B cell (primary cell): ENCODE measurements at regions not wholly inside any gene's neighbourhood (a gene's known extent, or its start where the extent isn't known, plus 50 kb on each side); places are given as distances from the start of the nearest gene placed in this dataset.

Experiments used
- ATAC-seq: fragments of 200-7000 bp; cut with Tn5 transposase; one replicate; pipeline ENCODE4 v1.10.0; 2021; ENCODE audit warnings: low read depth, mild to moderate bottlenecking, moderate number of reproducible peaks, moderate library complexity
- CTCF ChIA-PET: fragments of 350-600 bp; sonication (Branson Sonifier 250); formaldehyde crosslinking; loops from one replicate; lab custom pipeline; 2021; ENCODE audit warnings: antibody characterized with exemption, inconsistent platforms; lab: Charles Lee
- POLR2A ChIA-PET: fragments of 350-600 bp; sonication (Branson Sonifier 250); formaldehyde crosslinking; loops from one replicate; lab custom pipeline; 2021; ENCODE audit warnings: antibody characterized with exemption; lab: Charles Lee
- DNase-seq: peaks from one replicate; pipeline ENCODE4 v3.0.0; 2013
- H2AFZ ChIP-seq: 2 replicates; pipeline ENCODE4 v1.6.1; 2012; ENCODE audit warnings: mild to moderate bottlenecking, low read depth, low read length; ENCODE audit not compliant: insufficient read depth, poor library complexity, severe bottlenecking
- H3K27ac ChIP-seq, 2 donors: 1 replicate in 1 of 2; 2 replicates in 1 of 2; pipeline ENCODE4 v1.5.1; 2012 to 2013; ENCODE audit warnings: low read length in 2 of 2, mild to moderate bottlenecking in 2 of 2, moderate library complexity in 1 of 2
- H3K27me3 ChIP-seq, 4 experiments: fragments of 200-600 bp in 1 of 4; sonication (generic) in 1 of 4; replicated peaks in 1 of 4; 1 replicate in 2 of 4; 2 replicates in 2 of 4; pipeline versions ENCODE4 v1.6.1 to v1.7.0; 2013 to 2016; ENCODE audit warnings: low read length in 3 of 4, mild to moderate bottlenecking in 2 of 4, mixed read lengths in 1 of 4, moderate library complexity in 1 of 4; ENCODE audit not compliant: insufficient read depth in 4 of 4, control insufficient read depth in 3 of 4; ENCODE audit errors: control extremely low read depth in 1 of 4
- H3K36me3 ChIP-seq, 2 experiments: replicated peaks in 1 of 2; 1 replicate in 1 of 2; 2 replicates in 1 of 2; pipeline versions ENCODE4 v1.6.1 to v1.7.1; 2013; ENCODE audit warnings: low read length in 1 of 2; ENCODE audit not compliant: insufficient read depth in 2 of 2, control insufficient read depth in 1 of 2; ENCODE audit errors: control extremely low read depth in 1 of 2, extremely low read depth in 1 of 2
- H3K4me1 ChIP-seq, 2 donors: fragments of 200-600 bp in 1 of 2; sonication (generic) in 1 of 2; 1 replicate in 1 of 2; 2 replicates in 1 of 2; pipeline versions ENCODE4 v1.5.1 to v1.6.1; 2013 to 2017; ENCODE audit warnings: low read length in 2 of 2; ENCODE audit not compliant: control insufficient read depth in 2 of 2, insufficient read depth in 2 of 2
- H3K4me2 ChIP-seq: replicated peaks from 2 replicates; pipeline ENCODE3; 2012; ENCODE audit warnings: mild to moderate bottlenecking, low read depth, low read length; ENCODE audit not compliant: poor library complexity, severe bottlenecking
- H3K4me3 ChIP-seq, 5 experiments: fragments of 200-600 bp in 1 of 5; sonication (generic) in 1 of 5; 1 replicate in 3 of 5; 2 replicates in 2 of 5; pipeline versions ENCODE4 v1.5.1 to v1.7.0; 2011 to 2016; ENCODE audit warnings: low read length in 4 of 5, mild to moderate bottlenecking in 4 of 5, low read depth in 2 of 5, control low read depth in 1 of 5, moderate library complexity in 1 of 5; ENCODE audit not compliant: insufficient read depth in 1 of 5; ENCODE audit errors: control extremely low read depth in 1 of 5, extremely low read depth in 1 of 5
- H3K79me2 ChIP-seq: fragments of 200-600 bp; sonication (generic); one replicate; pipeline ENCODE4 v1.6.0; 2016; ENCODE audit warnings: low read length; ENCODE audit not compliant: control insufficient read depth, insufficient read depth
- H3K9ac ChIP-seq: fragments of 200-600 bp; sonication (generic); 2 replicates; pipeline ENCODE4 v1.6.1; 2017; ENCODE audit warnings: mild to moderate bottlenecking, low read length, moderate library complexity
- H3K9me3 ChIP-seq, 3 donors: one replicate each; pipeline versions ENCODE4 v1.6.1 to v1.7.1; 2013; ENCODE audit warnings: low read length in 2 of 3; ENCODE audit not compliant: control insufficient read depth in 2 of 3, insufficient read depth in 1 of 3; ENCODE audit errors: control extremely low read depth in 1 of 3
- H4K20me1 ChIP-seq: 2 replicates; pipeline ENCODE4 v1.6.0; 2012; ENCODE audit warnings: mild to moderate bottlenecking, low read length; ENCODE audit not compliant: insufficient read depth, control insufficient read depth, poor library complexity, severe bottlenecking
- H3K27ac Mint-ChIP-seq: one replicate; pipeline ENCODE4 v1.8.0; 2021; ENCODE audit warnings: mixed read lengths
- H3K27me3 Mint-ChIP-seq: one replicate; pipeline ENCODE4 v1.8.0; 2021; ENCODE audit warnings: mixed read lengths
- H3K4me1 Mint-ChIP-seq: one replicate; pipeline ENCODE4 v1.8.0; 2021; ENCODE audit warnings: mixed read lengths
- H3K4me3 Mint-ChIP-seq: one replicate; pipeline ENCODE4 v1.8.0; 2021; ENCODE audit warnings: mixed read lengths
- H3K9me3 Mint-ChIP-seq: one replicate; pipeline ENCODE4 v1.8.0; 2022; ENCODE audit warnings: mixed read lengths; ENCODE audit not compliant: insufficient read depth
- EZH2 ChIP-seq: IDR thresholded peaks from 2 replicates; pipeline ENCODE4 v1.6.1; 2012; ENCODE audit warnings: borderline replicate concordance, low read depth, mild to moderate bottlenecking, moderate library complexity, low read length; ENCODE audit not compliant: insufficient read depth, poor library complexity, severe bottlenecking
- WGBS: methylation state at CpG from one replicate; pipeline ENCODE4 v1.1.5; 2013; ENCODE audit warnings: missing lambda C conversion rate; ENCODE audit not compliant: insufficient coverage; 5-methylcytosine and 5-hydroxymethylcytosine counted together
- intact Hi-C: fragments of 100-400 bp; cut with micrococcal nuclease; formaldehyde crosslinking; loops from one replicate; pipeline ENCODE4 v1.10.0; 2022
- TF ChIP-seq, protein P1 (sequence below): fragments of 200-600 bp; IDR thresholded peaks from one replicate; pipeline ENCODE4 v1.8.0; 2022; ENCODE audit warnings: antibody characterized with exemption, mild to moderate bottlenecking

DNA sequence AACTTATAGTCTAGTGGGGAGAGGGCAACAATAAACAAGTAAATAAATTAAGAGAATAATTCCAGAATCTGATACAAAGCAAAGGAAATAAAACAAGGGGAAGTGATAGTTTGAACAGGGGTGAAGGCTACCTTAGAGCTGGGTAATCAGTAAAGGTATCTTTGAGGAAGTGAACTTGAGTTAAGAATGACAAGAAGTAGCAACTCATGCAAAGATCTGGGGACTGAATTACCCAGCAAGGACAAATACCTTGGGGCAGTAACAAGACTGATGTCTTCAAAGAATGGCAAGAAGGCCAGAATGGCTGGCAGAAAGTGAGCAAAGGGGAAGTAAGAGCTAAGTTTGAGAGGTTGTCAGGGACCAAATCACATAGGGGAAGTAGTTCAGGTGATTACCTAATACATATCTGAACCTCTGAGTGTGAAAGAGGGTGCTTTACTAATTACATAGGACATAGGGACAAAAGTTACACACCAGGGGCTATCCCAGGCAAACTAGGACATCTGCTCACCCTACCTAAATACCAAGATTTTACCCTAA, 244.6 kb upstream of the HNRNPA3 start:
- no peak overlapping the region for H3K27ac ChIP-seq
- H3K9ac ChIP-seq: no peak overlapping the region
- H3K4me2 ChIP-seq: no peak overlapping the region
- H3K36me3 ChIP-seq: no peaks in the 10 kb centered on the region
- DNase-seq (peak; percentile 3), ATAC-seq (no peak)
- no peaks in the 10 kb centered on the region for H3K9me3 ChIP-seq
- no peaks in the 10 kb centered on the region for H3K79me2 ChIP-seq
- TF ChIP-seq, protein P1, sequence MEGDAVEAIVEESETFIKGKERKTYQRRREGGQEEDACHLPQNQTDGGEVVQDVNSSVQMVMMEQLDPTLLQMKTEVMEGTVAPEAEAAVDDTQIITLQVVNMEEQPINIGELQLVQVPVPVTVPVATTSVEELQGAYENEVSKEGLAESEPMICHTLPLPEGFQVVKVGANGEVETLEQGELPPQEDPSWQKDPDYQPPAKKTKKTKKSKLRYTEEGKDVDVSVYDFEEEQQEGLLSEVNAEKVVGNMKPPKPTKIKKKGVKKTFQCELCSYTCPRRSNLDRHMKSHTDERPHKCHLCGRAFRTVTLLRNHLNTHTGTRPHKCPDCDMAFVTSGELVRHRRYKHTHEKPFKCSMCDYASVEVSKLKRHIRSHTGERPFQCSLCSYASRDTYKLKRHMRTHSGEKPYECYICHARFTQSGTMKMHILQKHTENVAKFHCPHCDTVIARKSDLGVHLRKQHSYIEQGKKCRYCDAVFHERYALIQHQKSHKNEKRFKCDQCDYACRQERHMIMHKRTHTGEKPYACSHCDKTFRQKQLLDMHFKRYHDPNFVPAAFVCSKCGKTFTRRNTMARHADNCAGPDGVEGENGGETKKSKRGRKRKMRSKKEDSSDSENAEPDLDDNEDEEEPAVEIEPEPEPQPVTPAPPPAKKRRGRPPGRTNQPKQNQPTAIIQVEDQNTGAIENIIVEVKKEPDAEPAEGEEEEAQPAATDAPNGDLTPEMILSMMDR: no peak
- TF ChIP-seq EZH2: no peak
- Mint-ChIP-seq H3K4me1 (no peaks in the 10 kb centered on the region), H3K4me3 (no peak overlapping the region), H3K27ac (no peak overlapping the region), H3K27me3 (peaks cover 14% of the 10 kb centered on the region), H3K9me3 (no peaks in the 10 kb centered on the region)
- H3K4me1 ChIP-seq: no peaks in the 10 kb centered on the region
- H4K20me1 ChIP-seq: no peaks in the 10 kb centered on the region
- POLR2A ChIA-PET: no interaction called here
- no peaks in the 10 kb centered on the region for H3K27me3 ChIP-seq
- H2AFZ ChIP-seq: no peak overlapping the region
- CTCF ChIA-PET: no interaction called here
- intact Hi-C loops: no loop called here
- H3K4me3 ChIP-seq: no peak overlapping the region

DNA sequence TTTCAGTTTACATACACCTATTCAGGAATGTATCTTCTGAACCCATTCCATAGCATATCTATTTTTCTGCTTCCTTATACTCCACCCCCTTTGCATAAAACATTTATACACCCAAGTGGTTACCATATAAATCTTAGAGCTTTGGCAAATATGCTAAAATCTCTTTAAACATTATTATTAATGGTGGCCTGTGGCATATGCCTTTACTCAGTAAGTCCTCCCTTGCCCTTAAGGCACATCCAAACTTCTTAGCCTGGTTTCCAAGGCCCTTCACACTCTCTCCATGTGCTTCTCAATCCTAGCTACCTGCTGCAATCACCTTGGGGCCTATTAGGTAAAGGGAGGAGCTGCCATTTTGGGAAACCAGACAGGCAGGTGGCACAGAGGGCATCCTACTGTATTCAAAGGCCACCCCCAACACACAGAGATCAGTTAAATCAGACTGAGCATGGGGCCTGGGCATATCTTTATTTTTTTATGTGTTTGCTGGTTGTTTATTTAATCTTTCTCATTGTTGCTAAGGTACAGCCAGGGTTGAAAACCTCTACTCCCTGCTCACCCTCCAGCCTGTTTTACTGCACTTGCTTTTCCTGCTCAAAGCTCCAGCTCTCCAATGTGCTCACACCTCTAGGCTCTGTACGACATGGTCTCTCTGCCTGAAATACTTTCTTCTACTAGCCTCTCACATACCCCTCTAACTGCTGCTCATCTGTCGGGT, 242.8 kb upstream of the HNRNPA3 start:
- no peak overlapping the region for H3K4me2 ChIP-seq
- no peak overlapping the region for H3K9ac ChIP-seq
- intact Hi-C loops: no loop called here
- peaks cover 13% of the 10 kb centered on the region for H3K27me3 Mint-ChIP-seq
- H3K9me3 ChIP-seq: no peaks in the 10 kb centered on the region
- H3K27me3 ChIP-seq: no peaks in the 10 kb centered on the region
- H2AFZ ChIP-seq: no peak overlapping the region
- H3K9me3 Mint-ChIP-seq: no peaks in the 10 kb centered on the region
- no peaks in the 10 kb centered on the region for H4K20me1 ChIP-seq
- no peaks in the 10 kb centered on the region for H3K36me3 ChIP-seq
- ChIA-PET CTCF (no interaction called here), POLR2A (no interaction called here)
- no peak overlapping the region for H3K4me3 Mint-ChIP-seq
- no peak for DNase-seq
- 50% methylated on average over 2 of the region's 2 CpGs for WGBS
- H3K79me2 ChIP-seq: no peaks in the 10 kb centered on the region
- H3K4me1 ChIP-seq: no peaks in the 10 kb centered on the region
- H3K27ac ChIP-seq: no peak overlapping the region
- no peaks in the 10 kb centered on the region for H3K4me1 Mint-ChIP-seq
- ATAC-seq: no peak
- no peak overlapping the region for H3K27ac Mint-ChIP-seq
- TF ChIP-seq, protein P1: no peak
- TF ChIP-seq EZH2: no peak
- H3K4me3 ChIP-seq: no peak overlapping the region
